GM10248 (cell line): ENCODE measurements at regions not wholly inside any gene's neighbourhood (a gene's known extent, or its start where the extent isn't known, plus 50 kb on each side); places are given as distances from the start of the nearest gene placed in this dataset.
"Not testable (repeated sequence)": the region's sequence is repeated elsewhere in the genome, so short reads cannot be mapped to it uniquely, and the experiment has no call there.

Experiments
- CTCF ChIA-PET: fragments of 300-600 bp; sonication (Branson Sonifier 250); formaldehyde crosslinking; extraction: SDS; loops from one replicate; lab custom pipeline; 2021; ENCODE audit warnings: antibody characterized with exemption; lab: Yijun Ruan, JAX
- POLR2A ChIA-PET: fragments of 350-650 bp; sonication (Branson Sonifier 250); formaldehyde crosslinking; extraction: SDS; loops from one replicate; lab custom pipeline; 2020; ENCODE audit warnings: antibody characterized with exemption; lab: Yijun Ruan, JAX
- DNase-seq: peaks from one replicate; pipeline ENCODE4 v3.0.0; 2012; ENCODE audit errors: extremely low spot score
- TF ChIP-seq, protein P1 (sequence below): IDR thresholded peaks from 2 replicates; pipeline ENCODE4 v1.5.1; 2012; ENCODE audit warnings: mild to moderate bottlenecking, low read depth; ENCODE audit errors: extremely low read depth, missing control alignments, control extremely low read depth

DNA sequence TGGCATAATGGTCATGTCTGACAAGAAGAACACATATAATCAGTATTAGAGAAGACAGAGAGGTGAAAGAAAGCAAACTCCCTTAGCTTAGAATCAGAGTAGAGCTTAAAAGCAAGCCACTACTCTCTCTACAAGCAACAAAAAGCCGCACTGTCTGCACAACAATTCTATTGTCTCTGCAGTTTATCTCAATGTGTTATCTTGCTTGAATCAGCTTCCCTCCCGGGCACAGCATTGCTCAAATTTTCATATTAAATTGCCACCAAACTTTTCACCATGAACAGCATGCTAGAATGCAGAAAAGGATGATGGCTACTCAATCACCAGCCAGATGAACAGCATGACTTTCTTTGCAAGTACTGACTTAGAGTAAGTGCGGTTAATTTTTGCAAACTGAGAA lies 356.0 kb upstream of the KYNU start:
- POLR2A ChIA-PET: no interaction called here
- CTCF ChIA-PET: interaction anchor here (1.2 to 1.6 kb wide), 5 partner anchors 10 to 70 kb away, joined by 3 to 4 read pairs (median 4); no protein-coding TSS in a partner anchor
- TF ChIP-seq, protein P1, sequence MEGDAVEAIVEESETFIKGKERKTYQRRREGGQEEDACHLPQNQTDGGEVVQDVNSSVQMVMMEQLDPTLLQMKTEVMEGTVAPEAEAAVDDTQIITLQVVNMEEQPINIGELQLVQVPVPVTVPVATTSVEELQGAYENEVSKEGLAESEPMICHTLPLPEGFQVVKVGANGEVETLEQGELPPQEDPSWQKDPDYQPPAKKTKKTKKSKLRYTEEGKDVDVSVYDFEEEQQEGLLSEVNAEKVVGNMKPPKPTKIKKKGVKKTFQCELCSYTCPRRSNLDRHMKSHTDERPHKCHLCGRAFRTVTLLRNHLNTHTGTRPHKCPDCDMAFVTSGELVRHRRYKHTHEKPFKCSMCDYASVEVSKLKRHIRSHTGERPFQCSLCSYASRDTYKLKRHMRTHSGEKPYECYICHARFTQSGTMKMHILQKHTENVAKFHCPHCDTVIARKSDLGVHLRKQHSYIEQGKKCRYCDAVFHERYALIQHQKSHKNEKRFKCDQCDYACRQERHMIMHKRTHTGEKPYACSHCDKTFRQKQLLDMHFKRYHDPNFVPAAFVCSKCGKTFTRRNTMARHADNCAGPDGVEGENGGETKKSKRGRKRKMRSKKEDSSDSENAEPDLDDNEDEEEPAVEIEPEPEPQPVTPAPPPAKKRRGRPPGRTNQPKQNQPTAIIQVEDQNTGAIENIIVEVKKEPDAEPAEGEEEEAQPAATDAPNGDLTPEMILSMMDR: no peak
- DNase-seq: no peak

DNA sequence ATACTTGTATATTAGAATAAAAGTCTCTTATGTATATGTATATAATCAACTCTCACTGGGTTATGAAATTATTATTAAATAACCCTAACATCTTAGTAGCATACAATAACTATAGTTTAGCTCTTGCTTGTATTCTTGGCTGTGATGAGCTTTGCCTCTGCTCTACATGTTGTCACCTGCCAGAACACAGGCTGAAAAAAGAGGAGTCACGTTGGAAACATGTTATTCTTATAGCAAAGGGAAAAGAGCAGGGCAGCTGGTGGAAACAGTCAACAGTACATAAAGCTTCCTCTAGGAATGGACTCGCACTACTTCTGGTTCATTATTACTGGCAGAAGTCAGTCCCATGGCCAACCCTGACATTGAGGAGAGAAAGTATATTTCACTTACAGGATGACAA lies 362.0 kb upstream of the KYNU start:
- CTCF ChIA-PET: interaction anchor here (1.1 kb wide), 1 partner anchor 10 kb away, joined by 3 read pairs; no protein-coding TSS in a partner anchor
- TF ChIP-seq, protein P1: no peak
- no peak for DNase-seq
- POLR2A ChIA-PET: no interaction called here

DNA sequence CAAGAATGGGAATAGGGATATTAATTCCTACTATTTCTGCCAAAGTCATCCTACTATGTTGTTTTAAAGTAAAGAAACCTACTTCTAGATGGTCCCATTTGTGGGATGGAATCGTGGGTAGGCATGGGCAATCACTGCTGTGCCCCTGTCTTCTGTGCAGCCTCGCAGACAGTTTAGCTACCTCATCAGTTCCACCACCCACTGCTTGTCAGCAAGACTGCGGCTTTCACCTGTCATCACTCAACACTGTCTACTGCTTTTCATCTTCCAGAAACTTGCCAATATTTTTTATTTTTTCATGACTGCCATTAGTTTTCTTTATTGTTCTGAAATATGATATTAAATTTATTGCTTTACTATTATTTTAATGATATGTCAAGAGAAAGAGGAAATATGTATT lies 368.1 kb upstream of the KYNU start:
- no peak for DNase-seq
- TF ChIP-seq, protein P1: no peak
- POLR2A ChIA-PET: no interaction called here
- CTCF ChIA-PET: no interaction called here

DNA sequence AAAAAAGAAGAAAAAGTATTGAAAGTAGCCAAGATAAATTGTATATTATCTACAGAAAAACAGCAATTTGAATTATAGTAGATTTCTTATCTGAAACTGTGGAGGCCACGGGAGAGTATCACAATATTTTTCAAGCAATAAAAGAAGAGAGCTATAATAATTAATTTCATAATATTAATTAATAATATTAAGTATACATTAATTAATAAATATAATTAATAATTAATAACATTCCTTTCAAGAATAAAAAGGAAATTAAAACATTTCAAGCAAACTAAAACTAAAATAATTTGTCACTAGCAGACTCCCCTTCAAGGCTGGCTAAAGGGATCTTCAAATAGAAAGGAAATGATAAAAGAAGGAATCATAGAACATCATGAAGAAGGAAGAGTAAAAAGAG lies 372.7 kb upstream of the KYNU start:
- CTCF ChIA-PET: no interaction called here

DNA sequence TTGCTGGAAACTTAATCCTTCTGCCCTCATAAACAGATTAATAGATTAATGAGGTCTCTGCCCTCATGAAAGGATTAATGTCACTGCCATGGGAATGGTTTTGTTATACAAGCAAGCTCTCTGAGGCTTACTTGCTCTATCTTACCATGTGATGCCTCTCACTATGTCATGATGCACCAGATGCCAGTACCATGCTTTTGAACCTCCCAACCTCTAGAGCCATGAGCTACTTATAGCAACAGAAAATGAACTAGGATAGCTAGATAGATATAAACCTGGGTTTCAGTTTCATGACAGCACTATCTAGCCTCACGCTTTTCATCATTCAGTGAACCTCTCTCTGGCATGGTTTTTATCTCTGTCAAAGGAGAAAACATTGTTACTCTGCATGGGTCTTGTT lies 371.6 kb upstream of the LRP1B start:
- DNase-seq: no peak
- POLR2A ChIA-PET: no interaction called here
- TF ChIP-seq, protein P1: no peak
- CTCF ChIA-PET: interaction anchor here (1.7 to 2.0 kb wide), 2 partner anchors 9 to 12 kb away, joined by 4 read pairs; no protein-coding TSS in a partner anchor

More for the DNA sequence above, 372.7 kb upstream of the KYNU start:
- TF ChIP-seq, protein P1: no peak
- POLR2A ChIA-PET: no interaction called here
- no peak for DNase-seq

DNA sequence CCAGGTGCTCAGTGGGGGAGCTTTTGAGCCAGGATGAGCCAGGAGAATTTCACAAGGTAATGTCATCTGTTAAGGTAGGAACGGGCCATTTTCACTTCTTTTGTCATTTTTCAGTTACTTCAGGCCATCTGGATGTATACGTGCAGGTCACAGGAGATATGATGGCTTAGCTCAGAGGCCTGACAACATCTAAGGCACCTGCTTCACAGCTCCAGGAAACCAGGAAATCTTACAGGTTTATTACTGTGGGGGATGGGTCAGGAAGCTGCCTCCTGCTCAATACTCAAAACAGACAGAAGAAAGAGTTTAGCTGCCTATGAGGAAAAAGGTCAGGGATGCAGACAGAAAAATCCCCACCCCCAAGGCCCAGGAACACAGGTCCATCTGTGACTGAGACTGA lies 364.3 kb upstream of the LRP1B start:
- TF ChIP-seq, protein P1: no peak
- DNase-seq: no peak
- POLR2A ChIA-PET: no interaction called here
- CTCF ChIA-PET: no interaction called here

DNA sequence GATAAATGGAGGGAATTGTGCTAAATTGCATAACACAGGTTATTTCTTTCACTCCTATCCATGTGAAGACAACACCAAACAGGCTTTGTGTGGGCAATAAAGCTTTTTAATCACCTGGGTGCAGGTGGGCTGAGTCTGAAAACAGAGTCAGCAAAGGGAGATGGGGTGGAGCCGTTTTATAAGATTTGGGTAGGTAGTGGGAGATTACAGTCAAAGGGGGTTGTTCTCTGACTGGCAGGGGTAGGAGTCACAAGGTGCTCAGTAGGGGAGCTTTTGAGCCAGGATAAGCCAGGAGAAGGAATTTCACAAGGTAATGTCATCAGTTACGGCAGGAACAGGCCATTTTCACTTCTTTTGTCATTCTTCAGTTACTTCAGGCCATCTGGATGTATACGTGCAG lies 358.8 kb upstream of the LRP1B start:
- CTCF ChIA-PET: interaction anchor here (1.3 kb wide), 1 partner anchor 13 kb away, joined by 4 read pairs; no protein-coding TSS in a partner anchor
- DNase-seq, POLR2A ChIA-PET: not testable (repeated sequence)
